Activated CD4-positive, alpha-beta T cell treated with anti-CD3 and anti-CD28 coated beads, Interleukin-2, amount 50 U/mL, for 24 hours (primary cell): ENCODE measurements at regions not wholly inside any gene's neighbourhood (a gene's known extent, or its start where the extent isn't known, plus 50 kb on each side); places are given as distances from the start of the nearest gene placed in this dataset.

Experiments
- DNase-seq, 2 donors: peaks; one replicate each; pipeline ENCODE4 v3.0.0-alpha.2; 2020; ENCODE audit warnings: low read depth in 1 of 2, low spot score in 1 of 2

GRCh38 chr10:123585477-123586445 is 80.4 kb upstream of the GPR26 start:
- no peak for DNase-seq

- DNase-seq: no peak
Observed at GRCh38 chr10:123587110-123587509, 79.0 kb upstream of the GPR26 start.

GRCh38 chr10:123588386-123588914 is 77.7 kb upstream of the GPR26 start:
- no peak for DNase-seq

GRCh38 chr10:123595661-123596060 is 70.5 kb upstream of the GPR26 start:
- DNase-seq: no peak

- no peak for DNase-seq
Observed at GRCh38 chr10:123597676-123598075, 68.5 kb upstream of the GPR26 start.

GRCh38 chr10:123599366-123599849 is 66.7 kb upstream of the GPR26 start:
- no peak for DNase-seq

- no peak for DNase-seq
Observed at GRCh38 chr10:123600177-123600576, 66.0 kb upstream of the GPR26 start.

- no peak for DNase-seq
Observed at GRCh38 chr10:123603130-123603529, 63.0 kb upstream of the GPR26 start.

- no peak for DNase-seq
Observed at GRCh38 chr10:123604506-123604905, 61.6 kb upstream of the GPR26 start.

- DNase-seq: no peak
Observed at GRCh38 chr10:123606006-123606405, 60.1 kb upstream of the GPR26 start.

GRCh38 chr10:123606955-123607354 is 59.2 kb upstream of the GPR26 start:
- no peak for DNase-seq

- no peak for DNase-seq
Observed at GRCh38 chr10:123607386-123607785, 58.8 kb upstream of the GPR26 start.

- no peak for DNase-seq
Observed at GRCh38 chr10:123608047-123608446, 58.1 kb upstream of the GPR26 start.

- DNase-seq: no peak
Observed at GRCh38 chr10:123611243-123611642, 54.9 kb upstream of the GPR26 start.

GRCh38 chr10:123611876-123612275 is 54.3 kb upstream of the GPR26 start:
- DNase-seq: no peak

GRCh38 chr10:123613346-123613850 is 52.8 kb upstream of the GPR26 start:
- DNase-seq: no peak

GRCh38 chr10:123614888-123615287 is 51.3 kb upstream of the GPR26 start:
- peak in 1 of 2 donors; percentile 7 for DNase-seq
